ENCODE measurements at regions not wholly inside any gene's neighbourhood (a gene's known extent, or its start where the extent isn't known, plus 50 kb on each side); places are given as distances from the start of the nearest gene placed in this dataset.
"Not testable (repeated sequence)": the region's sequence is repeated elsewhere in the genome, so short reads cannot be mapped to it uniquely, and the experiment has no call there.

- intact Hi-C loops (cut with micrococcal nuclease; ENCODE audit: unreplicated experiment), result loop anchor here (1.0 kb wide), 1 partner anchor 144 kb away; no protein-coding TSS in a partner anchor
- H3K4me2 ChIP-seq (ENCODE audit: low read depth, low read length); DNase-seq (ENCODE audit: low spot score); H3K9ac ChIP-seq (ENCODE audit: insufficient read depth, low read depth, low read length); H3K27ac ChIP-seq (ENCODE audit: extremely low read length, insufficient read depth, low read length); H3K27me3 ChIP-seq (ENCODE audit: control insufficient read depth in 1 of 2, insufficient read depth in 2 of 2, low read length in 2 of 2); BruUV-seq (replicated peaks); H4K20me1 ChIP-seq (ENCODE audit: insufficient read depth, low read length); H3K79me2 ChIP-seq (ENCODE audit: insufficient read depth, low read length); POLR2A ChIA-PET; in situ Hi-C loops (cut with HindIII; ENCODE audit: extremely low pct_ligation_motif_present, low pct_unique_long_range_greater_than_20kb); H3K9me3 ChIP-seq (ENCODE audit: low read length); FAIRE-seq; H3K36me3 ChIP-seq (replicated peaks in 1 of 2; ENCODE audit: control insufficient read depth in 1 of 2, insufficient read depth in 2 of 2, low read length in 2 of 2); H3K4me1 ChIP-seq (ENCODE audit: insufficient read depth, low read length); CTCF ChIA-PET (ENCODE audit: low intra/inter-chr PET ratio, low total read pairs); H3K4me3 ChIP-seq (replicated peaks in 1 of 3; ENCODE audit: insufficient read depth in 1 of 3, low read depth in 2 of 3, low read length in 3 of 3); H2AFZ ChIP-seq (ENCODE audit: low read length): not testable (repeated sequence)
- WGBS (ENCODE audit: low lambda C conversion rate), result 3% methylated on average over 2 of the region's 2 CpGs
- TF ChIP-seq STAG1 (CRISPR knock-in tag; IDR thresholded peaks at IDR 0.05) (peak; percentile 44), CTCF (CRISPR knock-in tag; IDR thresholded peaks at IDR 0.05) (peak; percentile 35)
- peak; percentile 61; the same call in 2 of the 3 replicates for ATAC-seq
Measured at GRCh38 chr4:118539412-118540077, 145.6 kb upstream of the METTL14 start.

GRCh38 chr4:118556576-118556975, 128.6 kb upstream of the METTL14 start:
- H3K27ac ChIP-seq (ENCODE audit: extremely low read length, insufficient read depth, low read length); ATAC-seq; POLR2A ChIA-PET; H2AFZ ChIP-seq (ENCODE audit: low read length); H3K27me3 ChIP-seq (ENCODE audit: control insufficient read depth in 1 of 2, insufficient read depth in 2 of 2, low read length in 2 of 2); in situ Hi-C loops (cut with HindIII; ENCODE audit: extremely low pct_ligation_motif_present, low pct_unique_long_range_greater_than_20kb); H3K9ac ChIP-seq (ENCODE audit: insufficient read depth, low read depth, low read length); DNase-seq (ENCODE audit: low spot score); H3K36me3 ChIP-seq (replicated peaks in 1 of 2; ENCODE audit: control insufficient read depth in 1 of 2, insufficient read depth in 2 of 2, low read length in 2 of 2); H3K9me3 ChIP-seq (ENCODE audit: low read length); H3K4me1 ChIP-seq (ENCODE audit: insufficient read depth, low read length); BruUV-seq (replicated peaks); H3K79me2 ChIP-seq (ENCODE audit: insufficient read depth, low read length); H4K20me1 ChIP-seq (ENCODE audit: insufficient read depth, low read length); H3K4me3 ChIP-seq (replicated peaks in 1 of 3; ENCODE audit: insufficient read depth in 1 of 3, low read depth in 2 of 3, low read length in 3 of 3); H3K4me2 ChIP-seq (ENCODE audit: low read depth, low read length); intact Hi-C loops (cut with micrococcal nuclease; ENCODE audit: unreplicated experiment); FAIRE-seq; CTCF ChIA-PET (ENCODE audit: low intra/inter-chr PET ratio, low total read pairs): not testable (repeated sequence)
- WGBS (ENCODE audit: low lambda C conversion rate), result 49% methylated on average over 5 of the region's 7 CpGs

All from HepG2 (cell line).